HepG2 (cell line): ENCODE measurements at regions not wholly inside any gene's neighbourhood (a gene's known extent, or its start where the extent isn't known, plus 50 kb on each side); places are given as distances from the start of the nearest gene placed in this dataset.

Source experiments
- EP300 ChIP-seq, 3 experiments: sonication (generic) in 1 of 3; formaldehyde crosslinking in 1 of 3; IDR thresholded peaks; 2 replicates each; pipeline versions ENCODE4 v1.5.1 to v1.6.1; 2011 to 2020; ENCODE audit warnings: low read depth in 2 of 3, low read length in 2 of 3, borderline replicate concordance in 1 of 3, improper control_type of control experiment in 1 of 3, mild to moderate bottlenecking in 1 of 3, missing genetic modification reagents in 1 of 3, moderate library complexity in 1 of 3
- FOXA1 ChIP-seq, 2 experiments: fragments of 450-650 bp in 1 of 2; sonication (generic) in 1 of 2; formaldehyde crosslinking in 1 of 2; IDR thresholded peaks; 2 replicates each; pipeline versions ENCODE4 v1.4.0 to v1.6.1; 2016 to 2020; ENCODE audit warnings: missing genetic modification reagents in 1 of 2
- FOXK2 ChIP-seq: fragments of 450-650 bp; IDR thresholded peaks from 2 replicates; pipeline ENCODE4 v1.6.1; 2016
- ISL2 ChIP-seq: sonication (generic); formaldehyde crosslinking; IDR thresholded peaks from 2 replicates; pipeline ENCODE4 v1.5.0; 2020; ENCODE audit warnings: missing genetic modification reagents
- NR2F1 ChIP-seq, 2 experiments: fragments of 450-650 bp in 1 of 2; formaldehyde crosslinking in 1 of 2; IDR thresholded peaks; 2 replicates each; pipeline versions ENCODE4 v1.5.0 to v1.6.1; 2016 to 2020; ENCODE audit warnings: mild to moderate bottlenecking in 1 of 2, missing compliant biosample characterization in 1 of 2, missing genetic modification reagents in 1 of 2, moderate library complexity in 1 of 2
- PCBP2 ChIP-seq: fragments of 200-400 bp; formaldehyde crosslinking; optimal IDR thresholded peaks from 2 replicates; pipeline ENCODE3; 2018; ENCODE audit warnings: low read length, low read depth; ENCODE audit not compliant: poor library complexity, severe bottlenecking
- SAFB2 ChIP-seq: sonication (generic); formaldehyde crosslinking; IDR thresholded peaks from 2 replicates; pipeline ENCODE4 v1.5.1; 2020; ENCODE audit warnings: missing genetic modification reagents, low read depth, mild to moderate bottlenecking, borderline replicate concordance
- SCMH1 ChIP-seq: sonication (generic); formaldehyde crosslinking; IDR thresholded peaks from 2 replicates; pipeline ENCODE4 v1.9.0; 2021; ENCODE audit warnings: missing genetic modification reagents, mild to moderate bottlenecking, borderline replicate concordance
- SNRNP70 ChIP-seq: fragments of 200-400 bp; formaldehyde crosslinking; IDR thresholded peaks from 2 replicates; pipeline ENCODE4 v1.6.1; 2017; ENCODE audit warnings: mild to moderate bottlenecking, low read depth, low read length, moderate library complexity
- THAP11 ChIP-seq: IDR thresholded peaks from 2 replicates; pipeline ENCODE4 v1.6.1; 2016; ENCODE audit warnings: missing biosample characterization, missing genetic modification reagents
- ZBTB3 ChIP-seq: sonication (generic); formaldehyde crosslinking; IDR thresholded peaks from 2 replicates; pipeline ENCODE4 v1.4.0; 2020; ENCODE audit warnings: low read depth, mild to moderate bottlenecking, moderate library complexity, missing genetic modification reagents, borderline replicate concordance
- ZMYM3 ChIP-seq: sonication (generic); formaldehyde crosslinking; IDR thresholded peaks from 2 replicates; pipeline ENCODE4 v1.5.1; 2020; ENCODE audit warnings: mild to moderate bottlenecking, missing genetic modification reagents
- ZNF878 ChIP-seq: sonication (generic); formaldehyde crosslinking; IDR thresholded peaks from 2 replicates; pipeline ENCODE4 v1.8.1; 2023; ENCODE audit warnings: mild to moderate bottlenecking, missing genetic modification reagents, moderate library complexity
- TF ChIP-seq, protein P1 (sequence below): IDR thresholded peaks from 2 replicates; pipeline ENCODE4 v1.6.1; 2016; ENCODE audit warnings: low read depth
- TF ChIP-seq, protein P2 (sequence below): sonication (generic); formaldehyde crosslinking; IDR thresholded peaks from 2 replicates; pipeline ENCODE4 v1.5.0; 2020; ENCODE audit warnings: missing genetic modification reagents, mild to moderate bottlenecking, borderline replicate concordance
- TF ChIP-seq, protein P3 (sequence below): sonication (generic); formaldehyde crosslinking; IDR thresholded peaks from 2 replicates; pipeline ENCODE4 v1.9.0; 2021; ENCODE audit warnings: missing genetic modification reagents, mild to moderate bottlenecking, borderline replicate concordance
- TF ChIP-seq, protein P4 (sequence below): sonication (generic); formaldehyde crosslinking; IDR thresholded peaks from 2 replicates; pipeline ENCODE4 v1.4.0; 2020; ENCODE audit warnings: missing genetic modification reagents

DNA sequence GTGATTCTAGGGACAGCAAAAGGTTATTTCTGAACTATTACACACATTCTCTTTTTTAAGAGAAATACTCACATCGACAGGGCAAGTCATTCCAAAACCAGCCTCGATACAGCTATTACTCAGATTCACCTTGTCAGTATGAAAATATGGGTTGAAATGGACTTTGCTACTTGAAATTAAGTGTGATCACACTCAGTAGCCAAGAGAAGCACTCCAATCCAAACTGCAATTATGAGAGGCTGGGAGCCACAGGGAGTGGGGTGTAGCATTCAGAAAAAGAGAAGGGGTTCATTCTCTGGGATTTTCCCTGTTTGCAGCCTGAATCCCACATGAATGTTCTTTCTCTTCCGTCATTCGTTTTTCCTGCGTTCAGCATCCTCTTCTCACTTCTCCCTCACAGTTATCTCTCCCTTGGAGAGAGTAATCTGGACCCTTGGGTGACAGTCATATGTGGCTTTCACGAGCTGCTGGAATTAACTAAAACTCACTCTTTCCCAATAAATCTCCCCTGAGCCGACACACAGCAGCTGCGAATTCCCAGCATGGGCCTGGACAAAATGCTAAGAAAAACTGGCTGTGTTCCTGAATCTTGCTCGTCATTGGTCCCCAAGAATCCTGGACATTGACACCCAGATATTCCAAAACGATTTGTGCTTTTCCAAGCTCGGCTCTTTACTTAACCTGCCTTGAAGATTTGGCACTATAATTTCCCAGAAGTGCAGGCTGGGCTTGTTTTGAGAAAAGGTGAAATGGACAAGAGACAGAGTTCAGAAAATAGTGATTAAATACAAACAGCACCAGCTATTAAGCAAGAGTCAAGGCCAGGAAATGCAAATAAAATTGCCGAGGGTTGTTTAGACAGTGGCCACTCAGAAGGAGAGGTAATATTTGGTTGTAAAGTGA lies 199.5 kb upstream of the PLEKHG7 start (continued):
- TF ChIP-seq NR2F1 (CRISPR knock-in tag; IDR thresholded peaks at IDR 0.05) = 0 out of 4 replicates have a peak, but pooled peaks of 1 of the 2 experiments have one; percentile 13
- no peak for TF ChIP-seq FOXA1 (IDR thresholded peaks at IDR 0.05)
- peak; percentile 59 for TF ChIP-seq FOXA1 (CRISPR knock-in tag; IDR thresholded peaks at IDR 0.05)
- TF ChIP-seq SCMH1 (CRISPR knock-in tag) = no peak
- no peak for TF ChIP-seq ZNF878 (CRISPR knock-in tag)
- TF ChIP-seq PCBP2 = no peak
- TF ChIP-seq, protein P1, sequence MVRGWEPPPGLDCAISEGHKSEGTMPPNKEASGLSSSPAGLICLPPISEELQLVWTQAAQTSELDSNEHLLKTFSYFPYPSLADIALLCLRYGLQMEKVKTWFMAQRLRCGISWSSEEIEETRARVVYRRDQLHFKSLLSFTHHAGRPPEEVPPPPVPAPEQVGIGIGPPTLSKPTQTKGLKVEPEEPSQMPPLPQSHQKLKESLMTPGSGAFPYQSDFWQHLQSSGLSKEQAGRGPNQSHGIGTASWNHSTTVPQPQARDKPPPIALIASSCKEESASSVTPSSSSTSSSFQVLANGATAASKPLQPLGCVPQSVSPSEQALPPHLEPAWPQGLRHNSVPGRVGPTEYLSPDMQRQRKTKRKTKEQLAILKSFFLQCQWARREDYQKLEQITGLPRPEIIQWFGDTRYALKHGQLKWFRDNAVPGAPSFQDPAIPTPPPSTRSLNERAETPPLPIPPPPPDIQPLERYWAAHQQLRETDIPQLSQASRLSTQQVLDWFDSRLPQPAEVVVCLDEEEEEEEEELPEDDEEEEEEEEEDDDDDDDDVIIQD = peak; percentile 27; the same call in 1 of the 2 replicates
- TF ChIP-seq SNRNP70 = no peak
- TF ChIP-seq THAP11 (CRISPR knock-in tag) = peak; percentile 55; the same call in 1 of the 2 replicates
- TF ChIP-seq, protein P2, sequence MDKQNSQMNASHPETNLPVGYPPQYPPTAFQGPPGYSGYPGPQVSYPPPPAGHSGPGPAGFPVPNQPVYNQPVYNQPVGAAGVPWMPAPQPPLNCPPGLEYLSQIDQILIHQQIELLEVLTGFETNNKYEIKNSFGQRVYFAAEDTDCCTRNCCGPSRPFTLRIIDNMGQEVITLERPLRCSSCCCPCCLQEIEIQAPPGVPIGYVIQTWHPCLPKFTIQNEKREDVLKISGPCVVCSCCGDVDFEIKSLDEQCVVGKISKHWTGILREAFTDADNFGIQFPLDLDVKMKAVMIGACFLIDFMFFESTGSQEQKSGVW (CRISPR knock-in tag) = no peak
- peak in 1 of 2 experiments; percentile 89; a peak in 2 of 4 replicates for TF ChIP-seq EP300 (IDR thresholded peaks at IDR 0.05; ENCODE audit: low read depth in 2 of 2, low read length in 2 of 2)
- no peak for TF ChIP-seq EP300 (CRISPR knock-in tag; IDR thresholded peaks at IDR 0.05; ENCODE audit: borderline replicate concordance)
- peak; percentile 71; the same call in 1 of the 2 replicates for TF ChIP-seq ZBTB3 (CRISPR knock-in tag)
- TF ChIP-seq, protein P3, sequence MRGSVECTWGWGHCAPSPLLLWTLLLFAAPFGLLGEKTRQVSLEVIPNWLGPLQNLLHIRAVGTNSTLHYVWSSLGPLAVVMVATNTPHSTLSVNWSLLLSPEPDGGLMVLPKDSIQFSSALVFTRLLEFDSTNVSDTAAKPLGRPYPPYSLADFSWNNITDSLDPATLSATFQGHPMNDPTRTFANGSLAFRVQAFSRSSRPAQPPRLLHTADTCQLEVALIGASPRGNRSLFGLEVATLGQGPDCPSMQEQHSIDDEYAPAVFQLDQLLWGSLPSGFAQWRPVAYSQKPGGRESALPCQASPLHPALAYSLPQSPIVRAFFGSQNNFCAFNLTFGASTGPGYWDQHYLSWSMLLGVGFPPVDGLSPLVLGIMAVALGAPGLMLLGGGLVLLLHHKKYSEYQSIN (CRISPR knock-in tag) = no peak
- no peak for TF ChIP-seq FOXK2
- TF ChIP-seq SAFB2 (CRISPR knock-in tag) = no peak
- no peak for TF ChIP-seq ZMYM3 (CRISPR knock-in tag)
- peak; percentile 83 for TF ChIP-seq ISL2 (CRISPR knock-in tag)
- TF ChIP-seq, protein P4, sequence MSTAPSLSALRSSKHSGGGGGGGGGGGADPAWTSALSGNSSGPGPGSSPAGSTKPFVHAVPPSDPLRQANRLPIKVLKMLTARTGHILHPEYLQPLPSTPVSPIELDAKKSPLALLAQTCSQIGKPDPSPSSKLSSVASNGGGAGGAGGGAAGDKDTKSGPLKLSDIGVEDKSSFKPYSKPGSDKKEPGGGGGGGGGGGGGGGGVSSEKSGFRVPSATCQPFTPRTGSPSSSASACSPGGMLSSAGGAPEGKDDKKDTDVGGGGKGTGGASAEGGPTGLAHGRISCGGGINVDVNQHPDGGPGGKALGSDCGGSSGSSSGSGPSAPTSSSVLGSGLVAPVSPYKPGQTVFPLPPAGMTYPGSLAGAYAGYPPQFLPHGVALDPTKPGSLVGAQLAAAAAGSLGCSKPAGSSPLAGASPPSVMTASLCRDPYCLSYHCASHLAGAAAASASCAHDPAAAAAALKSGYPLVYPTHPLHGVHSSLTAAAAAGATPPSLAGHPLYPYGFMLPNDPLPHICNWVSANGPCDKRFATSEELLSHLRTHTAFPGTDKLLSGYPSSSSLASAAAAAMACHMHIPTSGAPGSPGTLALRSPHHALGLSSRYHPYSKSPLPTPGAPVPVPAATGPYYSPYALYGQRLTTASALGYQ (CRISPR knock-in tag) = peak; percentile 38; the same call in 1 of the 2 replicates
